HG03521 (cell line): ENCODE measurements at regions not wholly inside any gene's neighbourhood (a gene's known extent, or its start where the extent isn't known, plus 50 kb on each side); places are given as distances from the start of the nearest gene placed in this dataset.
"Not testable (repeated sequence)": the region's sequence is repeated elsewhere in the genome, so short reads cannot be mapped to it uniquely, and the experiment has no call there.

Source experiments
- ATAC-seq: cut with Tn5 transposase; IDR thresholded peaks from one replicate; pipeline ENCODE4 v1.9.1; 2021; ENCODE audit warnings: mild to moderate bottlenecking, moderate library complexity; ENCODE audit not compliant: unreplicated experiment

GRCh38 chrX:128653524-128654060 lies 601.4 kb upstream of the ACTRT1 start:
- ATAC-seq, result no peak

DNA sequence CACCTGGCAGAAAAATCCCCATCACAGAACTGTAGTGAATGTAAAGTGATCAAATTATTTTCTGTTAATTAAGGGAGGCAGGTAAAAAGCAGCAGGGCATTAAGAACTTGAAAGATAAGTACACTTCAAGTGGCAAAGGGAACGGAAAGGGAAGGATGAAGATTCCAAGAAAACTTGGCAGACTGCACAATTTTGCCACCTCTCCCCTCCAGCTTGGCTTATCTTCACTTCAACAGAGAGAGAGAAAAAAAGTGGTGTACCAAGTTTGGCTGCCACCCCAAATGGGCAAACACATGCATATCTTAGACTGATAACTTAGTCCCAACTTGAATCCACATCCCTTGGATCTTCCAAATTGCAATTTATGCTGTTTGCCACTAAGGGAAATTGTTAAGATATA lies 598.1 kb upstream of the ACTRT1 start:
- no peak for ATAC-seq

DNA sequence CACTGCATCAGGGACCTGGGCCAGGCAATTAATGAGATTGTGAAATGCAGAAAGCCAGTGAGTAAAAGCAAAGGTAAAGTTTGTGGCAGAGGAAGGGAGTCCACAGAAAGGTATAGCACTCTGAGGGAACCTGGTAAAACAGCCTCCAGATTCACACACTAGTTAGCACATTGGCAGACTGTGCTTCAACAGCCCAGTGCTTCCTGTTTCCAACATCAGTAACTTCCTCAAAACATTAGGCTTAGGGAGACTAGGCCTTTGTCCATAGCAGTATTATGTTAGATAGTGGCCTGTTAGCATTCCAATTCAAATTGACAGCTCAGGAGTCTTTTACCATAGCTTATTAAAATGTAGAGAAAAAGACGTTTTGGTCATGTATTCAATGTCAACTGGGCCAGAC lies 582.6 kb upstream of the ACTRT1 start:
- ATAC-seq, result no peak

- no peak for ATAC-seq
Measured at GRCh38 chrX:128623361-128623760, 571.2 kb upstream of the ACTRT1 start.

- ATAC-seq, result no peak
Measured at GRCh38 chrX:128622296-128622695, 570.1 kb upstream of the ACTRT1 start.

- ATAC-seq, result no peak
Measured at GRCh38 chrX:128619490-128619889, 567.3 kb upstream of the ACTRT1 start.

DNA sequence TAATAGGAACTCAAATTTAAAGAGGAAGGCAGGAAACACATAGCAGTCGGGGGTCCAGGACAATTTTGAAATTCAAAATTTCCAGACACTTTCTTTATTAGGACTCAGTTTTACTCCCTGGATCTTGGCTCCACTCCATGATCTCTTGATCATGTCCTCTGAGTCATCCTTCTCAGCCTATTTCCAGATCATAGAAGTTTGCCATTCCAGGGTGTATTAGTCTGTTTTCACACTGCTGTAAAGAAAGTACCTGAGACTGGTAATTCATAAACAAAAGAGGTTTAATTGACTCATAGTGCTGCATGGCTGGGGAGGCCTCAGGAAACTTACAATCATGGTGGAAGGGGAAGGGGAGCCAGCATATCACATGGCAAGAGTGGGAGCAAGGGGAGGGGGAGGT lies 564.7 kb upstream of the ACTRT1 start:
- no peak for ATAC-seq

DNA sequence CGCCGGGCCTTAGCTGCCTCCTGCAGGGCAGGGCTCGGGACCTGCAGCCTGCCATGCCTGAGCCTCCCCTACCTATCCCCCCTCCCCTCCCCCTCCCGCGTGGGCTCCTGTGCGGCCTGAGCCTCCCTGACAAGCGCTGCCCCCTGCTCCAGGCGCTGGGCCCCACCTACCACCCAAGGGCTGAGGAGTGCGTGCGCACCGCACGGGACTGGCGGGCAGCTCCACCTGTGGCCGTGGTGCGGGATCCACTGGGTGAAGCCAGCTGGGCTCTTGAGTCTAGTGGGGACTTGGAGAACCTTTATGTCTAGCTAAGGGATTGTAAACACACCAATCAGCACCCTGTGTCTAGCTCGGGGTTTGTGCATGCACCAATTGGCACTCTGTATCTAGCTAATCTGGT lies 554.6 kb upstream of the ACTRT1 start:
- not testable (repeated sequence) for ATAC-seq

GRCh38 chrX:128606357-128606756 lies 554.2 kb upstream of the ACTRT1 start:
- ATAC-seq, result not testable (repeated sequence)

GRCh38 chrX:128601706-128602105 lies 549.5 kb upstream of the ACTRT1 start:
- ATAC-seq, result no peak

DNA sequence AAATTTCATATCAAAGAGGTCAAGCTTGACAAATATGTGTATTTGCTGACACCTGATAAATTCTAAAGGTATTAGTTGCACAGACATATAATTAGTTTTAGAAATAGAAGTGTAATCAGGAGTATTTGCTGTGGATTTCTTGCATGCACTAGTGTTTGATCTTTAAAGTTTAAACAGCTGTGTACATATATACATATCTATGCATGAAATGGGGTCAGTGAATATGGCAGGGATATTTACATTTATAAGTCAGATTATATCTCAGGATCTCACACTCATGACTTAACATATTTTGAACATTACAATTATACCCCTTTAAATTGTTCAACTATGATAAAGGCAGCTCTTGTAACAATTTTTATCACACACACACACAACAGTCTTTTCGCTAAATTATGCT lies 547.4 kb upstream of the ACTRT1 start:
- no peak for ATAC-seq

DNA sequence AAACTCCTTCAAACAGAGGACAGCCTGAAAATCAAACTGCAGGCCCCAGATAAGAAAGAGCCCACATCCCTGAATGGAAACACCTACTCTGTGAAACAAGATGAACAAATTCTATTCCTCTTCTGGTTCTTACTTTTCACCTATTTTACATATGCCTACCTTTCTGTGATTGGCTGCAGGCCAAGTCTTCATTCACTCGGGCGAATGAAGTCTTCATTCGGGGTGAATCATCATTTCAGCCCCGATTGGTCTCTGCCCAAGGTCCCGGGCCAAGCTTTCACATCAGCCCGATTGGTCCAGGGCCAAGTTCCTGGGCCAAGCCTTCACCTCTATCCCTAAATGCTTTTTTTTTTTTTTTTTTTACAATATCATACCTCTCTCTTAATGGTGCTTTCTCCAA lies 529.8 kb upstream of the ACTRT1 start:
- ATAC-seq, result no peak

DNA sequence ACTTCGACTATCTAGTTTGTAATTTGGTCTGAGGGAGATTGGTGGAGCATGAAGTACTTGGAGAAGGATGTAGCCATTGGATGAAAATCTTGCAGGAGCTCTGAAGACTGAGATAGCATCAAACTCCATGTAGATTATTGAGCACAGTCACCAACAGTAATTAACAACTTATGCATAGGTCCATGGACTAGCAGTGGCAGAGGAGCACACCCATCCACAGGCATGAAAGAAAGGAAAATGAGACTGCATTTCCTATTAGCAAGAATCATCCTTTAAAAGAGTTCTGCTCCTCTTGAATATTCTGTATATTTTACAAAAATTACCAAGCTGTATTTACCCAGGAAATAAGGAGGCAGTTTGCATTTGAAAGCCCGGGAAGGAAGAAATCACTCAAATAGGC lies 529.4 kb upstream of the ACTRT1 start:
- ATAC-seq, result no peak

DNA sequence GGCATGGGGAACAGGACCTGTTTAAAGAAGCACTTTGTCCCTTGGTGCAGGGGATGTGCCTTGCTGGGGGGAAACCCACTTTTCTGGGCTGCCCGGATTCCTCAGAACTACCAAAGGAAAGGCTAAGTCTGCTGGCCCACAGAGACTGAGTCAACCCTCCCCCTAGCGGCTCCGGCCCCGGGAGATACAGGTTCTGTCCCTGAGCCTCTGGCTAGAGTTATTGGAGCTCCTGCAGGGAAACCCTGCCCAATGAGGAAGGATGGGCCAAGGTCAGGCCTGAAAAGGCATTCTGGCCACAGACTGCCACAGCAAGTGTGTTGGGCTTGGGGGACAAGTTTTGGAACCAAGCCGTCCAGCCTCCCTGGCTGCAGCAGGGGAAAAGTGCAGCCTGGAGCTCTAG lies 490.9 kb upstream of the ACTRT1 start:
- no peak for ATAC-seq

DNA sequence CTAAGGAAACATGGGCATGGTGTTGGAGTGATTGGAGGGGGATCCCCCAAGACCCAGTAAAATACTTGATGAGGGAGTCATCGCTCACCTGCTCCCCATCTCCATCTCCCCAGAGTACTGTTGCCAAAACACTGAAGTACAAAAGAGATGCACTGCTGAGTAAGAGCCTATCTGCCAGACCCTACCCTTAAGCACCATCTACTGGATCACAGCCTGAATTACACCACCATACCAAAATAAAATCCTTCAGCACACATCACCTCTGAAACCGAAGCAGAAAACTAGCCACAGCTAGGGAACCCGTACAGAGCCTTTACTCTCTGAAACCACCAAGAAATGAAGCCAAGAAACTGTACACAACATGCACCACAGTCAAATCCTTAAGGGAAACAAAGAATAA lies 466.3 kb upstream of the ACTRT1 start:
- ATAC-seq, result no peak

GRCh38 chrX:128517691-128518090 lies 465.5 kb upstream of the ACTRT1 start:
- ATAC-seq, result no peak

DNA sequence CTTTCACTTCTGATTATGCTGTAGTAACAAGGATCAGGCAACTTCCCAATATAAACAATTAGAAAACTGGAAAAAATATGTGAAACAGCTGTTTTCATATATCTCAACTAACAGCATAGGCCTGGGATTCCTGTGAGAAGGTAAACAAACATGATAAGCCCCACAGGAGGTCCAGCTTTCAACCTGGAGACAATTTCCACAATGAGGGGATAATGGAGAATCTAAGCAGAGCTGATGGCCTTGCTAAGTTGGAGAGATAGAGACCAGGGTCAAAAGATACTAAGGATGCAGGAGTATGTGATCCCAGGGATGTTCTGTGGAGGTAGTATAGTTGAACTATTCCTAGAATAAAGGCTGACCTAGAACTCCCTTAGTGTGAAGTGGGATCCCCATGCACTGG lies 452.3 kb upstream of the ACTRT1 start:
- ATAC-seq, result no peak

DNA sequence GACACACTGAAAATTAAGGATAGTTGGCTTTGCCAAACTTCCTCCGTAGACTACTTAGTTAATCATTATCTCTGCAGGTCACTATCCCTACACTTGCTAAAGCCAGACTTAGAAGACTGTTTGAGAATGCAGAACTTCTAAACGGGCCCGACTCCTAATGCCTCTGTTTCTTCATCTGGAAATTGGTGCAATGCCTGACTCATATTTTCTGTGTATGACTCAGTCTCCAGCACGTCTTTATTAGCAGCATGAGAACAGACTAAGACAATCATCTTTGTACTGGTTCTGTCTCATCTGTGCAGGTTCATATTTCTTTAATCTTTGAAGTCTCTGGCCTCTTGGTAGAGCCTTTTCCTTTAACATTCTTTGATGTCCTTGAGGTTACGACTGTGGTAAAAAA lies 411.9 kb upstream of the ACTRT1 start:
- no peak for ATAC-seq

DNA sequence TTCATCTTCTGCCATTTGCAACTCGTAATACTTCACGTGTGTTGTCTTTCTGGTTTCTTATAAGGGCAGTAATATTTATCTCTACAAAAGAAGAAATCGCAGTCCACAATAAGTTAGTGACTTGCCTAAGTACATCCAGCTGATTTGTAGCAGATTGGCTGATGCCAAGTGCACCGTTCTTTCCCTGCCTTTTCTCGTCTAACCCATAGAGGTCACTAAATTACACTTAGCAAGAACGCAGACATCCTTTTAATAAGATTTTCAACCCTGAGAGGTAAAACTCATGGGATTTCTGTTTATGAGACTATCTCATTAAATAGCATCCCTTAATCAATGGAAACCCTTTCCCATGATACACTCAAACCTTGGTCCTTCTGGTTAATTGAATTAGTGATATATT lies 408.6 kb upstream of the ACTRT1 start:
- ATAC-seq, result no peak

DNA sequence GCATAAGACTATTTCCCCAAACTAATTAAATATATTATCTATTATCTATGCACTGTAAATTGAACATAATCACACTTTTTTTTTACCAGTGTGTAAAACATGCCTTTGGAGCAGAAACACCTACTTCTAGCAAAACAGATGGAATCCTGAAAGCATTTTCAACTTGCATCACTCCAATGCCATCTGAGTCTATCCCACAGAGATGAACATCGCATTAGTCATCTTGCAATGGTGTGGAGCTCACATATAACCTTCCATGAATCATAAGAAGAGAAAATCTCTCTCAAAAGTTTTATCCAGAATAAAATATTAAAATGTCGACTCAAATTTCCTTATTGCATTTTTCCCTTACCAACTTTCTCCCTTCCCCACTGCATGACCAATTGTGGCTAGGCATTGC lies 406.7 kb upstream of the ACTRT1 start:
- no peak for ATAC-seq

GRCh38 chrX:128457674-128458073 lies 405.5 kb upstream of the ACTRT1 start:
- ATAC-seq, result no peak

- no peak for ATAC-seq
Measured at GRCh38 chrX:128439159-128439558, 387.0 kb upstream of the ACTRT1 start.

GRCh38 chrX:128438082-128438481 lies 385.9 kb upstream of the ACTRT1 start:
- ATAC-seq, result no peak
